SH-SY5Y (cell line): ENCODE measurements at regions not wholly inside any gene's neighbourhood (a gene's known extent, or its start where the extent isn't known, plus 50 kb on each side); places are given as distances from the start of the nearest gene placed in this dataset.

Source experiments
- GATA2 ChIP-seq: IDR thresholded peaks from 2 replicates; pipeline ENCODE4 v1.6.1; 2011; ENCODE audit warnings: mild to moderate bottlenecking, low read depth, low read length
- GATA3 ChIP-seq: IDR thresholded peaks from 2 replicates; pipeline ENCODE4 v1.6.1; 2011; ENCODE audit warnings: low read depth, mild to moderate bottlenecking, low read length, moderate library complexity

DNA sequence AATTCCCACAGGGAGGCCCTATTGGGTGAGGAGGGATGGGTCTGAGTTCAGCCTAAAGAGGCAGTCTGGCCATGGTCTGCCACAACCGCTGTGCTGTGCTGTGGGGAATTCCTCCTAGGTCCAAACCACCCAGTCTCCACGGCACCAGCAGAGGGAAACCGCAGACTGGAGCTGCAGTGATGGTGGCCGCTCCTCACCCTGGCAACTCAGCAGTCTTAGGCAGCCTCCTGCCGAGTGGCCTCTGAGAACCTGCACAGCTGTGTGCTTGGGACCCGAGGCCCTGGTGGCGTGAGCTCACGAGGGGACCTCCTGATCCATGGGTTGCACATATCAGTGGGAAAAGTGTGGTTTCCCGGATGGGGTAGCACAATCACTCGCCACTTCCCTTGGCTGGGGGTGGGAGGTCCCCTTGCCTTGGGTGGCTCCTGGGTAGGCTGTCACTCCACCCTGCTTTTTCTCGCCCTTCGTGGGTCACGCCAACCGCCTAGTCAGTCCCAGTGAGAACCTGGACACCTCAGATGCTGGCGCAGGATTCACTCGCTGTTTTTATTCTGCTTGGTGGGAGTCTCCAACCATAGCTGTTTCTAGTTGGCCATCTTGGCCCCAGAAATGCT is 242.2 kb downstream of the CDH26 start:
- TF ChIP-seq GATA3: no peak
- TF ChIP-seq GATA2: no peak

DNA sequence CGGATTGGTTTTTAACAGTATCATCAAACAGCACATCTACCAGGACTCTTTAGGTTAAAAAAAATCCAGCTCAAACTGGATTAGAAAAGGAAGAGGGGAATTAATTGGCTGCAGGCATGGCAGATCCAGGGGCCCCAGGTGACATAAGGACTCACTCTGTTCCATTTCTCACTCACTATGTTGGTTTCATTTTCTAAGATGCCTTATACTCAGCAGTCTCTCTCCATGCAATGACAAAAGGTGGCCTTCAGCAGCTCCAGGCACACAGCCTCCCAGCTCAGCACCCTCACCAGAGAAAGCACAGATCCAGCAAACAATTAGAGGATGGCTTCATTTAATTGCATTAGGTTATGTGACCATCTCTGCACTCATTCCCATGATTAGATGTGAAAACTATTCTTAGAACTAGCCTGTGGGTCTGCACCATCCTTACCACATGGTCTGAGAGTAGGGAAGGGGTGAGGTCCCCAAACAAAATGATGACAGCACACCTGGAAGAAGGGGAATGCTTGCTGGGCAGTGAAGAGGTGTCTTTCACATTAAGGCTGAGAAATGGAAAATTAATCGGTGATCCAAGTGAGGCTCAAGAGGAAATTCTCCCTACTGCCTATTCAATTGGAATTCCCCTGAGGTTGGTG is 243.1 kb downstream of the CDH26 start:
- TF ChIP-seq GATA2: no peak
- TF ChIP-seq GATA3: no peak

DNA sequence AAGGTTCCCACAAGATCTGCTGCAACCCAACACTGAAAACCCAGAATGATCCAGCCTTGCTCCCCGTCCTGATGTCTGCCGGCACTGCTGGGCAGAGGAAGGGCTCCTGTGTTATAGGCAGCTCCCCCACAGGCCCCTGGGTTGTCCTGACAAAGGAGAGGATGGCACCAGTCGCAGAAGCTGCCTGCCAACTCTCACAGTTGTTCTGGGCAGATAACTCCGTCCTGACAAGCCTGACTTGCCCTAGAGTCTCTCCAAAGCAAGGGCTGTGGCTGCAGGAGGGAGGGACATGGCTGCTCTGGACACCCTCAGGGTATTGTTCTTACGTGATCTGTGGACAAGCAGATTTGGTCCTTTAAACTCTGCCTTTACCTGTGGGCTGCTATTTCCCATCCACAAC is 243.8 kb downstream of the CDH26 start:
- TF ChIP-seq GATA2: no peak
- no peak for TF ChIP-seq GATA3

DNA sequence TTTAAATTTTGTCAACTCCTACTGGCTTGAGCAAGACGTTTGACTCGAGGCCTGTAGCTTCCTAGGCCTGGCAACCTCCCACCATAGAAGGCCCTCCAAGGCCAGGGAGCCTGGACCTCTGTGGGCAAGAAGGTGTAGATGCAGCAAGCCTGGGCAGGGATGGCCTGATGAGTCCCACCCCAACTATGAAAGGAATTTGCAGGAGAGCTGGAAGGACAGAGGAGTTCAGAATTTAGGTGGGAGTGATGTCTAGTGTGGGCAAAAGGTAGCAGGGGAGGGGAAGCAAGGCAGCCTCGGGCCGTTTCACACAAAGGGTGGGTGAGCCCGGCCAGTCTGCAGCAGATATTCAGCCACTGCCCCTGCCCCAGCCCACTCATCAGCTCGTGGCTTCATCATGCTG is 245.2 kb downstream of the CDH26 start:
- TF ChIP-seq GATA2: no peak
- no peak for TF ChIP-seq GATA3

DNA sequence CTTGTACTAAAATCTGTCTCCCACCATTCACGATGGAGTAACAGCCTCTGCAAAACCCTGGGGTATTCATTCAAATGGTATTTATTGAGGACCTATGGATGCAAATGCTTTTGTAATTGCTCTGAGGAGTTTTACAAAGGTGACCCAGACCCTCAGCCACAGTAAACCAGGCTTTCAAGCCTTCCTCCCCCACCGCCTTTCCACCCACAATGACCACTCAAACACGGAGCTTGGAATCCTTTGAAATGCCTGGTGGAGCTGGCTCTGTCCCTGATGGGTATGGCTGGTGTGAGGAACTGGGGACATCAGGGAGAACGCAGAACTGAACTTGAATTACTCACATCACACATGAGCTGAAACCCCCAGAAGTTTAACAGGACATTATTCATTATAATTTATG is 246.4 kb downstream of the CDH26 start:
- TF ChIP-seq GATA2 (no peak), GATA3 (no peak)

DNA sequence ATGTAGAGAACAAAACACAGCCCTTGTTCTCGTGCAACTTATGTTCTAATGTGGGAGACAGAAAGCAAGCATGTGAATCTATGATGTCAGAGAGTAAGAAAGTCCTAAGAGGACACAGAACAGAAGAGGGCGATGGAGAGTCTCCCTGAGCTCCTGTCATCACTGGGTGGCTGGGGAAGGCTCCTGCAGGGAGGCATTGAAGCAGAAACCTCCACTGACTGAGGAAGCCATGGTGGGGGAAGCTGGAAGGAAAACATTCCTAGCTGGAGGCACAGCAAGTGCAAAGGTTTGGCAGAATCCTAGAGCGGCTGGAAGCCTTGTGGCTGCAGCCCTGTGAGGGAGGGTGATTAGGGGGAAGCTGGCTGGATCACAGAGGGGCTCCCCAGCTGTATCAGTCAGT is 248.0 kb downstream of the CDH26 start:
- TF ChIP-seq GATA3 (no peak), GATA2 (no peak)

DNA sequence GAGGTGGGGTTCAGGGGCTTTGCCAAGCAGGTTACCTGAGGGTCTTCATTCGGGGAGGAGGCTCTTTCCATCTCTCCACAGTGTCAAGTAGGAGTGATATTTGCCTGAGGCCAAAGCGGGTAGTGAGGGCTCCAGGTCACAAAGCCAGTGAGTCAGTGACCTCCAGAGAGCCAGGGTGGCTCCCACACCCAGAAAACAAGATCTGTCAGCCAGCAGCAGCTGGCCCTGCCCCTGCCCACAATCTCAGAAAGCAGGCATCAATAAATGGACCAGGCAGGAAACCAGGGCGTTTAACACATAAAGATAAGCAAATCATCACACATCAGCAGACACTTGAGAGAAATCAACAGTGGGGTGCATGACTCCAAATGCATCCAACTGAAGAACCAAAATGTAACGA is 250.8 kb downstream of the CDH26 start:
- TF ChIP-seq GATA3 (no peak), GATA2 (no peak)

DNA sequence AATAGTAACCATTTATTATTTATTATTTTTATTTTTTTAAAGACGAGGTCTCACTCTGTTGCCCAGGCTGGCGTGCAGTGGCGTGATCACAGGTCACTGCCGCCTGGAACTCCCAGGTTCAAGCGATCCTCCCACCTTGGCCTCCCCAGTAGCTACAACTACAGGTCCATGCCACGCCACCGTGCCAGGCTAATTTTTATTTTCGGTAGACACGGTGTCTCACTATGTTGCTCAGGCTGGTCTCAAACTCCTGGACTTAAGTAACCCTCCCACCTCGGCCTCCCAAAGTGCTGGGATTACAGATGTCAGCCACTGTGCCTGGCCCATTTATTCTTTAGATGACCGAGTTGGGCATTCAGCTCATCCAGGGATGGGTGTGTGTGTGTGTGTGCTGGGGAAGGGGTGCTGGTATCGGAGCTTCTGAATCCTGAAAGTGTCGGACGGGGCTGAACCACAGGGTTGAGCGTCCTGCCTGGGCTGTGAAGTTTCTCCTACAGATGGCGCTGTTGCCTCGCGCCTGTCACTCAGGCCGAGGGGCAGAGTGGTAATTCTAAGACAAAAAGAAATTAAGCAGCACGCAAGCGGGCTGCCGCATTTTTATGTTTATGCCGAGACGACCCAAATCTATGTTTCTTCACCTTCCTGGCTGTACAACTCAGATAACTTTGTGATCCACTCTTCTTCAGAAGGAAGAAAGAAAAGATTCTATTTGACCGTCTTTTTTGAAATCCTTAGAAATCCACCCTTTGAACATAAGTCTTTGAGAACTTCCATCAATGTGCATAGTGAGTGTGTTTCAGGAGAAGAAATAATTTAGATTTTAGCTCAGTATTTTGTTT is 252.8 kb downstream of the CDH26 start:
- TF ChIP-seq GATA3 (no peak), GATA2 (no peak)

DNA sequence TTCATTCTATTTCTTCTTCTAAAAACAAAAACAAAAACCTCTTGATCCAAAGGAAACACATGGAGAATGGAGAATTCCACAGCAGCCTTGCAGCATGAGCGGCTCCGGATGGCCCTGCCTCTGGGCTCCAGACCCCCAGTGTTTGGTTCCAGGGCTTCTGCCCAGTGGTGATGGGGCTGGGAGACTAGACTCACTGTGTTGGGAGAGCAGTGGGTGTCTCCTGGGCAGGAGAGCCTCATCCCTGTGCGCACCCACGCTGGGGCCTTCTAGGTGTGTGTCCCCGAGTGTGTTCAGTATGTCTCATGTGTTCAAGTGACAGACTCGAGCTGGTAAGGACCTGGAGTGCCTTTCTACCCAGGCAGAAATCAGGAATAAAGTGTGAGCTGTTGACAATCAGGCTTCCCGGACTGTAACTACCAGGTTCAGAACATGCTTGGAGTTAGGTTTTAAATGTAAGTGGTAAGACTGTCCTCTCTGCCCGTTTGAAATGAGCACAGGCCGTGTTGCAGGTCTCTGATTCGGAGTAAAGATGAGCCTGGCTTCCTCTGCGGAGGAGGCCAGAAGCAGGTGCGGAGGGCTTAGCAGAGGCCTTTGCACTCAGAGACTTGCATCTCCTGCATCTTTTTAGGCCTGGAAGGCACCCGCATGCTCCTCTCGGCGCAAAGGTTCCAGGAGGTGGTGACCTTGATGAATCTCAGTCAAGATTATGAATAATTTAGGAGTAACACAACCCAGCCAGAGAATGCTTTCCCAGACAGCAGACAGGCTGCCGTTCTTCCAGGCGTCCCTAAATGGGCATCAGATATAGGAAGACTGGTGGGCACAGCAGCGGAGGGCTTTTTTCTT is 253.6 kb downstream of the CDH26 start:
- no peak for TF ChIP-seq GATA3
- TF ChIP-seq GATA2: no peak

DNA sequence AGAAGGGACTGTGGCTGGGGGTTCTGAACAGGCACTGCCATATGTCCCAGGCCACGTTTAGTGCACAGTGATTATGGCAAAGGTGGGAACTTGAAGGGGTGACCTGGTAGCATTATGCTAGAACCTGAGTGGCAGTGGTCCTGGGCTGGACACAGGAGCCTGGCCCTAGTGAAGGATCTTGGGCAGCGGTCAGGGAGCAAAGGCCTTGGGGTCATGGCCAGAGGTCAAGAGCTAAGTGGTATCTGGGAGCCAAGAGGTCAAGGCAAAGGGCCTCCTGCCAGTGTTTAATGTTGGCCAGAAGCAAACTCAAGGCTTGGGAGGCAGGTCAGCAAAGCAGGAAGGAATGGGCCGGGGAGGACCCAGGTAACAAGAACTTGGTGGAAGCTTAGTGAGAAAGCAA is 254.5 kb downstream of the CDH26 start:
- no peak for TF ChIP-seq GATA3

DNA sequence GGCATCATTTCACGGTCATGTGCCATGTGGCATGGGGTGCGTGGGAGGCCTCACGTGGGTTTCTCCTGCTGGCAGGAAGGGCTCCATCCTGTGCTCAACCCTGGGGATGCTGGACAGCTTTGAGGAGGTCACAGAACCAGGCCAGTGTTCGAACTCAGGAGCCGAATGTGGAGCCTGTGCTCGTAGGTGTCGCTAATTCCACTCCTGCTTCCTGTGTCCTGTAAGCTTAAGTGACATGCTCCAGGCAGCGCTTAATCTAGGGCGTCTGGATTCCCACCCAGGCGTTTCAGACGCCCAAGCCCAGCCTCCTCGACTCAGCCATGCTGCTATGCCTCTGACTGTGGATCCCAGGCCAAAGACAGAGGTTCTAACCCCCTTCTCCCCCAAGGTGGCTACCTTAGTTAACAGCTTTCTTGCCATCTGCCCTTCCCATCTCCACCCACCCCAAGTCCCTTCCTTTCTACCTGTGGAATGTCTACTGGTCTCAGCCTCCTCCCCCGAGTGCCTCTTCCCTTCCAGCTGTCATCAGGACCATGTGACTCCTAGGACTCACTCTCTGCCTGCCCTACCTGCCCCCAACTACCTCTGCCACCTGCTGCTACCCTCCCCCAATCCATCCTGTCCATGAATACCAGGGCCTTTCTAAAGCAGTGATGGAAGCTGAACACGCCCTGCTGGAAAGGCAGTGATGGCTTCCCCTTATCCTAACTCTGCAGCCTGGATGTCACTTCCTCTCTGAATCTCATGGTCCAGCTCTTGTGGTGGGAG is 255.1 kb downstream of the CDH26 start:
- TF ChIP-seq GATA3 (no peak), GATA2 (no peak)

DNA sequence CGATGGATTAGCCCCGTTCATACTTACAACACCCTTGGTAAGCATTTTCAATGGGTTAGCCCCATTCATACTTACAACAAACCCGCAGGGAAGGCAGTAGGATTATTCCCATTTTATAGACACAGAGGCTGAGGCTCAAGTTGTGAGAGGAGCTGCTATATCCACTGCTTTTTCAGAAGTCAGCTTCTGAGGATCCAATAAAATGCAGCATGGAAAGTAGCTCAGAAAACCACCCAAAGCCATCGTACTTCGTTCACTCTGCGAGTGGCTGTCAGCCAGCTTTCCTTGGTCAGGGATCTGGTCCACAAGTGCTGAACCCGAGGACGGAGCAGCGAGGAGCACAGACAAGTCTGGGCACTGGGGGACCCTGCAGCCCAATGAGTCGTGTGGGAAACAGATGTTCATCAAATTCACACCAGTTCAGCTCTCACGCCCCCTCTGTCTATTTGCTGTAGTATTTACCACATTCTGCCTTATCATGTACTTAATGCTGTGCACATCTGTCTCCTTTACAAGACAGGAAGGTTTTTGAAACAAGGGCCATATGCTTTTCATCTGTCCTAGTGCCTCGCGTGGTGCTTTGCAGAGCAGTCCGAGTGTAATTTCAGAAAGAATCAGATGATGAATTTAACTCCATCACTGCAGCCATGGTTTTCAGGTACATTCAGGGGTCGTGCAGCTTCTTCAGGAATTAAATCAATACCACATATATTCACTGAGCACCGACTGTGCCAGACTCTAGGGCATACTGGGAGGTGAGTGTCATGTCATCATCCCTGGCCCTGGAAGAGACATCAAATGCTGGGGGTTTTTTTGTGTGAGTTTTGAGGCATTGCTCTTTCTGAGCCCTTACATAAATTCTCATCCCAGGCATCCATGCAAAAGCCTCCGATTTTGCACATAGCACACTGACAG is 256.9 kb downstream of the CDH26 start:
- TF ChIP-seq GATA3 (no peak), GATA2 (peak; percentile 39)
